ENCODE measurements at regions not wholly inside any gene's neighbourhood (a gene's known extent, or its start where the extent isn't known, plus 50 kb on each side); places are given as distances from the start of the nearest gene placed in this dataset.

DNA sequence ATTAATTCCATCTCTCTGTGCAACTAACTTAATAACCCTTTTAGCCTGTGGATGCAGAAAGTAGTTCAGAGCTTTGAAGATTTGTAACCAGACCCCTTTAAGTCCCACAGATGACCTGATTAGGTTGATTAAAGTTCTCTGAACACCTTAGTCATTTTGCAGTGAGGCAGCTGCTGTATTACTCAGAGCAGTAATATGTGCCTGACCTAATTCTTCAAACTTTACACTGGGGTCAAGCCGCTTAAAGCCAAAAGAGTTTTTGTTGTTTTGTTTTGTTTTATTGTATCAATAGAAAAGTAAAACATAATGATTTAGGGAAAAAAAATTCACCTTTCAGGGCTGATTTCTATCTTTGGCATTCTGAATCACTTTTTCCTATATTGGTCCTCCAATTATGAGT lies 78.6 kb upstream of the PLEKHG7 start:
- Histone ChIP-seq H3K4me2 (ENCODE audit: low read length) (no peak overlapping the region), H3K9ac (no peak overlapping the region), H3K9me3 (ENCODE audit: control insufficient read depth, low read length) (no peaks in the 10 kb centered on the region), H3K27me3 (ENCODE audit: control insufficient read depth, insufficient read depth, low read length) (no peaks in the 10 kb centered on the region), H3K36me3 (ENCODE audit: control insufficient read depth, insufficient read depth, low read length) (no peaks in the 10 kb centered on the region), H3K27ac (no peak overlapping the region), H3K4me1 (peaks cover 3% of the 10 kb centered on the region), H2AFZ (no peak overlapping the region), H3K4me3 (ENCODE audit: low read depth, low read length) (no peak overlapping the region), H3K79me2 (no peaks in the 10 kb centered on the region)
- TF ChIP-seq, protein P1, sequence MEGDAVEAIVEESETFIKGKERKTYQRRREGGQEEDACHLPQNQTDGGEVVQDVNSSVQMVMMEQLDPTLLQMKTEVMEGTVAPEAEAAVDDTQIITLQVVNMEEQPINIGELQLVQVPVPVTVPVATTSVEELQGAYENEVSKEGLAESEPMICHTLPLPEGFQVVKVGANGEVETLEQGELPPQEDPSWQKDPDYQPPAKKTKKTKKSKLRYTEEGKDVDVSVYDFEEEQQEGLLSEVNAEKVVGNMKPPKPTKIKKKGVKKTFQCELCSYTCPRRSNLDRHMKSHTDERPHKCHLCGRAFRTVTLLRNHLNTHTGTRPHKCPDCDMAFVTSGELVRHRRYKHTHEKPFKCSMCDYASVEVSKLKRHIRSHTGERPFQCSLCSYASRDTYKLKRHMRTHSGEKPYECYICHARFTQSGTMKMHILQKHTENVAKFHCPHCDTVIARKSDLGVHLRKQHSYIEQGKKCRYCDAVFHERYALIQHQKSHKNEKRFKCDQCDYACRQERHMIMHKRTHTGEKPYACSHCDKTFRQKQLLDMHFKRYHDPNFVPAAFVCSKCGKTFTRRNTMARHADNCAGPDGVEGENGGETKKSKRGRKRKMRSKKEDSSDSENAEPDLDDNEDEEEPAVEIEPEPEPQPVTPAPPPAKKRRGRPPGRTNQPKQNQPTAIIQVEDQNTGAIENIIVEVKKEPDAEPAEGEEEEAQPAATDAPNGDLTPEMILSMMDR (IDR thresholded peaks at IDR 0.05), result no peak

DNA sequence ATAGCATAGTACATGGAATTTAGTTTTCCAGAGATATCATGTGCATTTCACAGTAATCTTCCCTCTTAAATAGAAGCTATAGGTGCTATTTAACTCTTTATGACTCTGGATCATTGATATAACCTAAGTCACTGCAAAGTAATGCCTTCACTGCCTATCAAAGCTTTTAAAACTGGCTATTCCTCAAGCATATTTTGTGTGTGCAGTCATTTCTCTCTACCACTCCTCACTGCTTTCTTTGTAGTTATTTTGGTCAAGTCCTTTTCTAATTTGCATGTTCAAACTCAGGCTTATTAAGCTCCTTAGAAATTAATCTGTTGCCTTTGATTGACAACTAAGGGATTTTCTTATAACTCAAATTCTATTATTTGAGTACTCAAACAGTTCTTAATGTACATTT lies 79.4 kb upstream of the PLEKHG7 start:
- no peaks in the 10 kb centered on the region for H3K27me3 ChIP-seq (ENCODE audit: control insufficient read depth, insufficient read depth, low read length)
- H3K4me2 ChIP-seq (ENCODE audit: low read length), result no peak overlapping the region
- H3K4me1 ChIP-seq, result no peaks in the 10 kb centered on the region
- TF ChIP-seq, protein P1 (IDR thresholded peaks at IDR 0.05), result no peak
- no peaks in the 10 kb centered on the region for H3K36me3 ChIP-seq (ENCODE audit: control insufficient read depth, insufficient read depth, low read length)
- no peak overlapping the region for H3K9ac ChIP-seq
- H2AFZ ChIP-seq, result no peak overlapping the region
- H3K4me3 ChIP-seq (ENCODE audit: low read depth, low read length), result no peak overlapping the region
- H3K27ac ChIP-seq, result no peak overlapping the region
- no peaks in the 10 kb centered on the region for H3K79me2 ChIP-seq
- no peaks in the 10 kb centered on the region for H3K9me3 ChIP-seq (ENCODE audit: control insufficient read depth, low read length)

DNA sequence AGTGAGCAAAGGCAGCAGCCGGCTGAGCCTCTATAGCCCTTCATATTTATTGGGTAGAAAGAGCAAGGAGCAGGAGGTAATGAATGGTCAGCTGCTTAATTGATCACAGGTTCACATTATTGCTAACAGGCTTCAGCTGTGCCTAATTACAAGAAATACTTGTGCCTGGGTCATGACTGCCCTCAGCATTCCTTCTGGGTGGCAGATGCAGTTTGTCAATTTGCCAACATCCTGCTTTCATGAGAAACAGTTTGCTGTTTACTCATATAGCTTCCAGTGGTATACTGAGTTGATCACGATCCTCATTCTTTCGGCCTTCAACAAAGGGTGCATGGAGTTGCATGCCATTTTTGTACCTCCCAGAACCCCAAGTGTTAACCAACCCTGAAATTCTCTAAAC lies 81.0 kb upstream of the PLEKHG7 start:
- no peak overlapping the region for H3K9ac ChIP-seq
- no peaks in the 10 kb centered on the region for H3K79me2 ChIP-seq
- H2AFZ ChIP-seq, result no peak overlapping the region
- no peaks in the 10 kb centered on the region for H3K27me3 ChIP-seq (ENCODE audit: control insufficient read depth, insufficient read depth, low read length)
- no peak overlapping the region for H3K4me3 ChIP-seq (ENCODE audit: low read depth, low read length)
- no peak overlapping the region for H3K27ac ChIP-seq
- TF ChIP-seq, protein P1 (IDR thresholded peaks at IDR 0.05), result no peak
- no peaks in the 10 kb centered on the region for H3K36me3 ChIP-seq (ENCODE audit: control insufficient read depth, insufficient read depth, low read length)
- H3K4me1 ChIP-seq, result no peaks in the 10 kb centered on the region
- H3K9me3 ChIP-seq (ENCODE audit: control insufficient read depth, low read length), result no peaks in the 10 kb centered on the region
- H3K4me2 ChIP-seq (ENCODE audit: low read length), result no peak overlapping the region

DNA sequence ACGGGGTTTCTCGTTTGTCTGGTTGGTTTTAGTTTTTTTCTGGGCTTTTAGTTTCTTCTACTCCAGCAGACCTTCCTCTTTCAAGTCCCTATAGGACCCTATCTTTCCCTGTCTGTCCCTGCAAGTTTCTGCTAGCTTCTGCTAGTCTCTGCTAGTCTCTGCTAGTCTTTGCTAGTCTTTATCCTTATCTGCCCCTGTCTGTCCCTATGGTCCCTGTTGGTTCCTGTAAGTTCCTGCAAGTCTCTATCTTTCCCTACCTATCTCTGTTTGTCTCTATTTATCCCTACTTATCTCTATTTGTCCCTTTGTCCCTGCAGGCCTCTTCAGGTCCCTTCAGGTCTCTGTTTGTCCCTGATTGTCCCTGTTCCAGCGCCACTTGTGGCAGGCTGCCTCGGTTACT lies 81.5 kb upstream of the PLEKHG7 start:
- Histone ChIP-seq H3K4me2 (ENCODE audit: low read length) (no peak overlapping the region), H3K27me3 (ENCODE audit: control insufficient read depth, insufficient read depth, low read length) (no peaks in the 10 kb centered on the region), H3K9ac (no peak overlapping the region), H3K79me2 (no peaks in the 10 kb centered on the region), H3K27ac (no peak overlapping the region), H3K4me1 (no peaks in the 10 kb centered on the region), H3K9me3 (ENCODE audit: control insufficient read depth, low read length) (no peaks in the 10 kb centered on the region), H3K36me3 (ENCODE audit: control insufficient read depth, insufficient read depth, low read length) (no peaks in the 10 kb centered on the region), H3K4me3 (ENCODE audit: low read depth, low read length) (no peak overlapping the region), H2AFZ (no peak overlapping the region)
- TF ChIP-seq, protein P1 (IDR thresholded peaks at IDR 0.05), result no peak
